OCI-LY1 (cell line): ENCODE measurements at regions not wholly inside any gene's neighbourhood (a gene's known extent, or its start where the extent isn't known, plus 50 kb on each side); places are given as distances from the start of the nearest gene placed in this dataset.

Experiments
- H2AFZ ChIP-seq: fragments of 200-600 bp; sonication (generic), shearing (Covaris generic); 2 replicates; pipeline ENCODE4 v1.6.0; 2014; ENCODE audit warnings: antibody characterized with exemption, mild to moderate bottlenecking, low read length
- H3F3A ChIP-seq: fragments of 200-600 bp; sonication (generic), shearing (Covaris generic); 2 replicates; pipeline ENCODE4 v1.6.0; 2014; ENCODE audit warnings: mild to moderate bottlenecking, antibody characterized with exemption, low read length, moderate library complexity; ENCODE audit not compliant: insufficient read depth
- H3K27ac ChIP-seq: fragments of 200-600 bp; sonication (generic); 2 replicates; pipeline ENCODE4 v1.5.1; 2014; ENCODE audit warnings: low read length, mixed run types, mild to moderate bottlenecking, low read depth; ENCODE audit not compliant: poor library complexity, severe bottlenecking
- H3K27me3 ChIP-seq: fragments of 200-600 bp; sonication (generic); 2 replicates; pipeline ENCODE4 v1.6.0; 2014; ENCODE audit warnings: antibody characterized with exemption, mild to moderate bottlenecking, low read length, moderate library complexity; ENCODE audit not compliant: insufficient read depth
- H3K36me3 ChIP-seq: fragments of 200-600 bp; sonication (generic); 2 replicates; pipeline ENCODE4 v1.6.1; 2014; ENCODE audit warnings: mild to moderate bottlenecking, antibody characterized with exemption, low read length, moderate library complexity, mixed read lengths; ENCODE audit not compliant: insufficient read depth
- H3K4me1 ChIP-seq: fragments of 200-600 bp; sonication (generic); 2 replicates; pipeline ENCODE4 v1.5.1; 2014; ENCODE audit warnings: mild to moderate bottlenecking, low read length, moderate library complexity; ENCODE audit not compliant: insufficient read depth, severe bottlenecking
- H3K4me2 ChIP-seq: fragments of 200-600 bp; sonication (generic), shearing (Covaris generic); 2 replicates; pipeline ENCODE4 v1.6.1; 2014; ENCODE audit warnings: low read length
- H3K4me3 ChIP-seq: fragments of 200-600 bp; sonication (generic); 2 replicates; pipeline ENCODE4 v1.5.1; 2014; ENCODE audit warnings: low read length, low read depth, mild to moderate bottlenecking, mixed read lengths; ENCODE audit not compliant: poor library complexity, severe bottlenecking
- H3K79me2 ChIP-seq: fragments of 200-600 bp; shearing (Covaris generic); 2 replicates; pipeline ENCODE4 v1.6.1; 2016; ENCODE audit warnings: mixed run types, low read length, mixed read lengths; ENCODE audit not compliant: insufficient read depth
- H3K9ac ChIP-seq: fragments of 200-600 bp; sonication (generic), shearing (Covaris generic); 2 replicates; pipeline ENCODE4 v1.6.1; 2014; ENCODE audit warnings: mild to moderate bottlenecking, low read length, mixed read lengths
- H3K9me2 ChIP-seq: fragments of 200-600 bp; sonication (generic), shearing (Covaris generic); 2 replicates; pipeline ENCODE4 v1.6.1; 2014; ENCODE audit warnings: low read depth, mild to moderate bottlenecking, low read length, mixed read lengths
- H3K9me3 ChIP-seq: fragments of 200-600 bp; shearing (Covaris generic); 2 replicates; pipeline ENCODE4 v1.6.1; 2014; ENCODE audit warnings: low read length, mixed read lengths
- H4K20me1 ChIP-seq: fragments of 200-600 bp; sonication (generic), shearing (Covaris generic); 2 replicates; pipeline ENCODE4 v1.6.0; 2016; ENCODE audit warnings: mild to moderate bottlenecking, low read length; ENCODE audit not compliant: insufficient read depth
- EZH2 ChIP-seq: fragments of 200-600 bp; sonication (generic), shearing (Covaris generic); IDR thresholded peaks from 2 replicates; pipeline ENCODE4 v1.8.0; 2017; ENCODE audit warnings: borderline replicate concordance, mixed run types, mild to moderate bottlenecking, antibody characterized with exemption, low read length, moderate library complexity, mixed read lengths
- TF ChIP-seq, protein P1 (sequence below): fragments of 200-600 bp; sonication (generic), shearing (Covaris generic); IDR thresholded peaks from 2 replicates; pipeline ENCODE4 v1.5.1; 2017; ENCODE audit warnings: mild to moderate bottlenecking, antibody characterized with exemption, low read length, moderate library complexity, mixed read lengths

DNA sequence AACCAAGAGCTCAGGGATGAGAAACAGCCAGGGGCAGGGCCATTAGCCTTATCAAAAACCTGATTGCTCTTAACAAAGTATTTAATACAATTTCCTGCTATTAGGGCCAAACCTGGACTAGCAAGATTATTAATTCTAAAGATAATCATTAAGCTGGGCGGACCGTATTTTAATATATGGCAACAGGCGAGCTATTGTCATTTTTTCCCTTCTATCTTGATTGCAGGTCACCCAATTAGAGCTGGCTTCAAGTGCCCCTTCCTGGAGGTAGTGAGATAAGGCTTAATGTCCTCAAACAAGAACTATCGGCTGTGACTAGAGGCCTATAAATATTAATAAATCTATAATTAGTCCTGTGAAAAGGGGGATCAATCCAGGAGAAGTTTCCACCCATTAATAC, 66.0 kb upstream of the BLCAP start:
- Histone ChIP-seq H3K9ac (no peak overlapping the region), H3K4me2 (no peak overlapping the region), H3K9me3 (no peaks in the 10 kb centered on the region), H3K4me3 (no peak overlapping the region), H3K4me1 (no peaks in the 10 kb centered on the region), H4K20me1 (no peaks in the 10 kb centered on the region), H3K36me3 (no peaks in the 10 kb centered on the region), H2AFZ (no peak overlapping the region), H3K79me2 (no peaks in the 10 kb centered on the region), H3F3A (no peaks in the 10 kb centered on the region), H3K27ac (no peak overlapping the region), H3K9me2 (no peaks in the 10 kb centered on the region), H3K27me3 (no peaks in the 10 kb centered on the region; the same call in 1 of the 2 replicates)
- TF ChIP-seq, protein P1, sequence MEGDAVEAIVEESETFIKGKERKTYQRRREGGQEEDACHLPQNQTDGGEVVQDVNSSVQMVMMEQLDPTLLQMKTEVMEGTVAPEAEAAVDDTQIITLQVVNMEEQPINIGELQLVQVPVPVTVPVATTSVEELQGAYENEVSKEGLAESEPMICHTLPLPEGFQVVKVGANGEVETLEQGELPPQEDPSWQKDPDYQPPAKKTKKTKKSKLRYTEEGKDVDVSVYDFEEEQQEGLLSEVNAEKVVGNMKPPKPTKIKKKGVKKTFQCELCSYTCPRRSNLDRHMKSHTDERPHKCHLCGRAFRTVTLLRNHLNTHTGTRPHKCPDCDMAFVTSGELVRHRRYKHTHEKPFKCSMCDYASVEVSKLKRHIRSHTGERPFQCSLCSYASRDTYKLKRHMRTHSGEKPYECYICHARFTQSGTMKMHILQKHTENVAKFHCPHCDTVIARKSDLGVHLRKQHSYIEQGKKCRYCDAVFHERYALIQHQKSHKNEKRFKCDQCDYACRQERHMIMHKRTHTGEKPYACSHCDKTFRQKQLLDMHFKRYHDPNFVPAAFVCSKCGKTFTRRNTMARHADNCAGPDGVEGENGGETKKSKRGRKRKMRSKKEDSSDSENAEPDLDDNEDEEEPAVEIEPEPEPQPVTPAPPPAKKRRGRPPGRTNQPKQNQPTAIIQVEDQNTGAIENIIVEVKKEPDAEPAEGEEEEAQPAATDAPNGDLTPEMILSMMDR, result no peak
- no peak for TF ChIP-seq EZH2

DNA sequence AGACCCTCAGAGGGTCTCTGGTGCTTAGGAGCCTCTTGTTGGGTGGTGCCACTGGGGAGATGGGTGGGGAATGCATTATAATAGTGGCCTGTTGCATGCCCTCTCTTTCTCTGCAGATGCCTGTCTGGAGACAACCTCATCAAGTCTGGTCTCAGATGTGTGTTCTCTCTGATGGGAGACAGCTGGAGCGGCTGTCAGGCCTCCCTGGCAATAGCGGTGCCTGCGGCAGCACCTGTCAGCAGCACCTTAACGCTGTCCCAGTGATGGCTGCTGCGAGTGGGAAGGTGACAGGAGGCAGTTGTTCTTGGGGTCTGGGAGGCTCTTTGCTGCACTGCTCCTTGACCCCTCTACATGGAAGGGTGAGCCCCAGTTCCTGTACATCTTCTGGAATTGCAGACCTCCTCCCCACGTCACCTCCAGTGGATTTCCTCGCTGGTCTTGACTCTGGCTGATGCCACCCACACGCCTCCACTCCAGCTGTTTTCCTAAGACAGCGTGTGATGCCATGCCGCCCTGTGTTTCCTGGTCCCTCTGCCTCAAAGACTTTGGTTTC, 63.3 kb upstream of the BLCAP start:
- Histone ChIP-seq H3K27ac (no peak overlapping the region), H3K4me3 (no peak overlapping the region), H3K9me3 (no peaks in the 10 kb centered on the region), H3K9me2 (no peaks in the 10 kb centered on the region), H3K4me2 (no peak overlapping the region), H3K79me2 (no peaks in the 10 kb centered on the region), H3F3A (no peaks in the 10 kb centered on the region), H3K9ac (no peak overlapping the region), H3K36me3 (no peaks in the 10 kb centered on the region), H3K4me1 (no peaks in the 10 kb centered on the region), H4K20me1 (no peaks in the 10 kb centered on the region), H2AFZ (no peak overlapping the region), H3K27me3 (no peaks in the 10 kb centered on the region; the same call in 1 of the 2 replicates)
- TF ChIP-seq, protein P1, result no peak
- no peak for TF ChIP-seq EZH2

DNA sequence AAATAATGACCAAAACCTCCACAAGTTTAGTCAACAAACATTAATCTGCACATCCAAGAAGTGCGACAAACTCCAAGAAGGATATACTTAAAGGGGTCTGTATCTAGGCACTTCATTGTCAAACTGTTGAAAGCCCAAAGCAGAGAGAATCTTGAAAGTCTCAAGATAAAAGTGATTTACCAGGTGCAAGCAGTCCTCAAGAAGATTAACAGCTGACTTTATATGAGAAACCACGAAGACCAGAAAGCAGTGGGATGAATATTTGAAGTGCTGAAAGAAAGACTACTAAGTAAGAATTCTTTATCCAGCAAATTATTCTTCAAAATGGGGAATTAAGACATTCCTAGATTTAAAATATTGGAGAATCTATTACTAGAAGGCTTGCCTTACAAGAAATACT, 58.4 kb upstream of the BLCAP start:
- TF ChIP-seq EZH2, result no peak
- TF ChIP-seq, protein P1, result no peak
- no peak overlapping the region for H3K27ac ChIP-seq
- no peaks in the 10 kb centered on the region for H3K9me3 ChIP-seq
- H4K20me1 ChIP-seq, result no peaks in the 10 kb centered on the region
- no peak overlapping the region for H2AFZ ChIP-seq
- H3K4me1 ChIP-seq, result no peaks in the 10 kb centered on the region
- no peak overlapping the region for H3K4me2 ChIP-seq
- H3K9ac ChIP-seq, result no peak overlapping the region
- no peak overlapping the region for H3K4me3 ChIP-seq
- no peaks in the 10 kb centered on the region for H3F3A ChIP-seq
- H3K27me3 ChIP-seq, result no peaks in the 10 kb centered on the region
- no peaks in the 10 kb centered on the region for H3K79me2 ChIP-seq
- no peaks in the 10 kb centered on the region for H3K36me3 ChIP-seq
- no peaks in the 10 kb centered on the region for H3K9me2 ChIP-seq
